ENCODE measurements at regions not wholly inside any gene's neighbourhood (a gene's known extent, or its start where the extent isn't known, plus 50 kb on each side); places are given as distances from the start of the nearest gene placed in this dataset.

DNA sequence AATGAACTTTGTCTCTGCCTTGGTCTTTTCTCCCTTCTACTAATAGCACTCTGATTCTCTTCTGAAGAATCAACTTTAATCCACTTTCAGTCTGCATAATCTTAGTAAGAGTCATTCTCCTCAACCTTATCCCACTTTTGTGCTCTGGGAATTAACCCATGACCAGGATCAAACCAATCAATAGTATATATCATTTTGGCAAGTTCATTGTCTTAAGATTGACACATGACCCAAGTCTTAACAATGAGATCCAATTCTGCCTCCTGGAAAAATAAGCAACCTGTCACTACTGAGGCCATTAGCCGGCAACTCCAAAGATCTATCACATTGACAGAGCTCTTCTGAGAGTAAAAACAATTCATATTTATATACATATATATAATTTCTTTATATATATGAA lies 1358.4 kb upstream of the ADGRL3 start:
- H3K4me3 ChIP-seq (ENCODE audit: low read length in 3 of 3): no peak overlapping the region
- FAIRE-seq: no peak
- H3K4me1 ChIP-seq (ENCODE audit: control insufficient read depth in 2 of 3, insufficient read depth in 2 of 3, low read depth in 1 of 3, low read length in 3 of 3): no peaks in the 10 kb centered on the region
- TF ChIP-seq, protein P1, sequence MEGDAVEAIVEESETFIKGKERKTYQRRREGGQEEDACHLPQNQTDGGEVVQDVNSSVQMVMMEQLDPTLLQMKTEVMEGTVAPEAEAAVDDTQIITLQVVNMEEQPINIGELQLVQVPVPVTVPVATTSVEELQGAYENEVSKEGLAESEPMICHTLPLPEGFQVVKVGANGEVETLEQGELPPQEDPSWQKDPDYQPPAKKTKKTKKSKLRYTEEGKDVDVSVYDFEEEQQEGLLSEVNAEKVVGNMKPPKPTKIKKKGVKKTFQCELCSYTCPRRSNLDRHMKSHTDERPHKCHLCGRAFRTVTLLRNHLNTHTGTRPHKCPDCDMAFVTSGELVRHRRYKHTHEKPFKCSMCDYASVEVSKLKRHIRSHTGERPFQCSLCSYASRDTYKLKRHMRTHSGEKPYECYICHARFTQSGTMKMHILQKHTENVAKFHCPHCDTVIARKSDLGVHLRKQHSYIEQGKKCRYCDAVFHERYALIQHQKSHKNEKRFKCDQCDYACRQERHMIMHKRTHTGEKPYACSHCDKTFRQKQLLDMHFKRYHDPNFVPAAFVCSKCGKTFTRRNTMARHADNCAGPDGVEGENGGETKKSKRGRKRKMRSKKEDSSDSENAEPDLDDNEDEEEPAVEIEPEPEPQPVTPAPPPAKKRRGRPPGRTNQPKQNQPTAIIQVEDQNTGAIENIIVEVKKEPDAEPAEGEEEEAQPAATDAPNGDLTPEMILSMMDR (IDR thresholded peaks at IDR 0.05; ENCODE audit: borderline replicate concordance, extremely low read depth, insufficient read depth): no peak
- DNase-seq: no peak
- H3K9ac ChIP-seq (ENCODE audit: low read length in 3 of 3): no peak overlapping the region
- no peaks in the 10 kb centered on the region for H3K27me3 ChIP-seq (ENCODE audit: control insufficient read depth, insufficient read depth, low read length)
- peaks cover 0 to 2% (median 0%) of the 10 kb centered on the region in 3 donors for H3K9me3 ChIP-seq (ENCODE audit: control insufficient read depth in 2 of 3, insufficient read depth in 1 of 3, low read length in 3 of 3)
- intact Hi-C loops (cut with DNase I): no loop called here
- no peak overlapping the region for H3K27ac ChIP-seq (ENCODE audit: low read depth in 2 of 2, low read length in 2 of 2)
- H3K36me3 ChIP-seq (ENCODE audit: control insufficient read depth in 2 of 3, insufficient read depth in 3 of 3, low read length in 3 of 3): no peaks in the 10 kb centered on the region

DNA sequence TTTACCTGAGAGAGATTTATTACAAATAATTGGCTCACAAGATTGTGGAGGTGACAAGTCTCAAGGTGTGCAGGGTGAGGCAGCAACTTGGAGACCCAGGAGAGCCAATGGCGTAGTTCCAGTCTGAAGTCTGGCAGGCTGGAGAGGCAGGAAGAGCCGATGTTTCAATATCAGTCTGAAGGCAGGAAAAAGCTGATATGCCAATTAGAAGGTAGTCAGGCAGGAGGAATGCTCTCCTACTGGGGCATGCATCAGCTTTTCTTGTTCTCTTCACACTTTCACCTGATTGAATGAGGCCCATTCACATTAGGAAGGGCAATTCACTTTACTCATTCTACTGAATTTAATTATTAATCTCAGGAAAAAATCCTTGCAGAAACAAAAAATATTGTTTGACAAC lies 1351.7 kb upstream of the ADGRL3 start:
- no peak for DNase-seq
- Histone ChIP-seq H3K9me3 (ENCODE audit: control insufficient read depth in 2 of 3, insufficient read depth in 1 of 3, low read length in 3 of 3) (no peaks in the 10 kb centered on the region), H3K36me3 (ENCODE audit: control insufficient read depth in 2 of 3, insufficient read depth in 3 of 3, low read length in 3 of 3) (no peaks in the 10 kb centered on the region), H3K4me3 (ENCODE audit: low read length in 3 of 3) (no peak overlapping the region), H3K4me1 (ENCODE audit: control insufficient read depth in 2 of 3, insufficient read depth in 2 of 3, low read depth in 1 of 3, low read length in 3 of 3) (no peaks in the 10 kb centered on the region), H3K9ac (ENCODE audit: low read length in 3 of 3) (no peak overlapping the region), H3K27ac (ENCODE audit: low read depth in 2 of 2, low read length in 2 of 2) (no peak overlapping the region), H3K27me3 (ENCODE audit: control insufficient read depth, insufficient read depth, low read length) (no peaks in the 10 kb centered on the region)
- intact Hi-C loops (cut with DNase I): no loop called here
- TF ChIP-seq, protein P1 (IDR thresholded peaks at IDR 0.05; ENCODE audit: borderline replicate concordance, extremely low read depth, insufficient read depth): no peak
- FAIRE-seq: no peak

DNA sequence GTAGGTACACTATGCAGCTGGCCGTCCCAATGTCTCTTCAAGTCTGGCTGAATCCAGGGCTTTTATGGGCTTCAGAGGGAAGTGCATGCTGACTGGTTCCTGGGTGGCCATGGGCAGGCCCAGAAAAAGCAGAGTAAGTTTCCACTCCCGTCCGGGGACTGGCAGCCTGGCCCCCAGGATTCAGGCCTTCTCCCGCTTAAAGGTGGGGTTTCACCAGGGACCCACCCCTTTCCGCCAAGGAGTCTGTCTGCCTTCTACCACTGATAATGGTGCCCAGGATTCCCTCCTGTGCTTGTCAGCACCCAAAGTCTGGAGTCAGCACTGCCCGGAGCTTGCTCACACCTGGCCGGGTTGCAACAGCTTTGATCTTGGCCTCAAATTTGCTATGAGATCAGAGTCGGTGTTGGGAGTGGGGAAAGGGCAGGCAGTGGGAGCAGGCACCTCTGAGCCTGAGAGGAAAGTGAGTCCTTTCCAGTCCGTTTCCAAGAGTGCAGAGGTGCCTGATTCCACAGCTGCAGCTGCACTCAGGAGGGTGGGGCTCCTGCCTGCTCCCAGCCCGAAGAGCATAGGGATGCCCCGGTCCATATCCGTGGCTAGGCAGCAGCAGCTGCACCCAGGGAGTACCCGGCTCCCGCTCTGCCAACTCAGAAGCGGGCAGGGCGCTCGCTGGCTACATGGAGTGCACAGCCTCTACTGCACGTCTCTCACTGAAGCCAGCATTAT lies 1344.3 kb upstream of the ADGRL3 start:
- TF ChIP-seq, protein P1 (IDR thresholded peaks at IDR 0.05; ENCODE audit: borderline replicate concordance, extremely low read depth, insufficient read depth): no peak
- DNase-seq (peak in 1 of 5 donors; percentile 46), FAIRE-seq (no peak)
- Histone ChIP-seq H3K9ac (ENCODE audit: low read length in 3 of 3) (no peak overlapping the region), H3K9me3 (ENCODE audit: control insufficient read depth in 2 of 3, insufficient read depth in 1 of 3, low read length in 3 of 3) (no peaks in the 10 kb centered on the region), H3K4me3 (ENCODE audit: low read length in 3 of 3) (no peak overlapping the region), H3K36me3 (ENCODE audit: control insufficient read depth in 2 of 3, insufficient read depth in 3 of 3, low read length in 3 of 3) (no peaks in the 10 kb centered on the region), H3K27me3 (ENCODE audit: control insufficient read depth, insufficient read depth, low read length) (no peaks in the 10 kb centered on the region), H3K4me1 (ENCODE audit: control insufficient read depth in 2 of 3, insufficient read depth in 2 of 3, low read depth in 1 of 3, low read length in 3 of 3) (no peaks in the 10 kb centered on the region), H3K27ac (ENCODE audit: low read depth in 2 of 2, low read length in 2 of 2) (no peak overlapping the region)
- intact Hi-C loops (cut with DNase I): no loop called here

DNA sequence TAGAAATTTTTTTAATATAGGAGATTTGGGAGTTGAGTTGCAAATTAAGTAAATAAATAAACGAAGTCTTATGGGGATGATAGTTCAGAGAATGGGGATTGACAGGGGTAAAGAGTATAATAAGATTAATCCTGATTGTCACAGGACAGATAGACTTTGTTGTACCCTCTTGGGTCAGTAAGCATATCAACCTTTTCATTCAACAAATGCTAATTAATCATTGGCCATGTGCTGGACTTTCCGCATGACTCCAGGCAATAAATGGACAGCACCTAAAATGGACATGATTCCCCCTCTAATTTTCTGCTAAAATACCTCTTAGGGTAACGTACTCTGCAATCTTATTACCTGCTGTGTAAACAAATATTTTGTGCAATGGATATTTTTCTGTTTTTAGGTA lies 1331.1 kb upstream of the ADGRL3 start:
- Histone ChIP-seq H3K9ac (ENCODE audit: low read length in 3 of 3) (no peak overlapping the region), H3K9me3 (ENCODE audit: control insufficient read depth in 2 of 3, insufficient read depth in 1 of 3, low read length in 3 of 3) (no peaks in the 10 kb centered on the region), H3K36me3 (ENCODE audit: control insufficient read depth in 2 of 3, insufficient read depth in 3 of 3, low read length in 3 of 3) (no peaks in the 10 kb centered on the region), H3K4me3 (ENCODE audit: low read length in 3 of 3) (no peak overlapping the region), H3K27ac (ENCODE audit: low read depth in 2 of 2, low read length in 2 of 2) (no peak overlapping the region), H3K4me1 (ENCODE audit: control insufficient read depth in 2 of 3, insufficient read depth in 2 of 3, low read depth in 1 of 3, low read length in 3 of 3) (no peaks in the 10 kb centered on the region), H3K27me3 (ENCODE audit: control insufficient read depth, insufficient read depth, low read length) (no peaks in the 10 kb centered on the region)
- TF ChIP-seq, protein P1 (IDR thresholded peaks at IDR 0.05; ENCODE audit: borderline replicate concordance, extremely low read depth, insufficient read depth): no peak
- DNase-seq (no peak), FAIRE-seq (no peak)
- intact Hi-C loops (cut with DNase I): no loop called here
